Stimulated activated CD4-positive, alpha-beta T cell treated with anti-CD3 and anti-CD28 coated beads, Interleukin-1b, Interleukin-23, amount 100 ng/mL, for 4 hours (primary cell): ENCODE measurements at regions not wholly inside any gene's neighbourhood (a gene's known extent, or its start where the extent isn't known, plus 50 kb on each side); places are given as distances from the start of the nearest gene placed in this dataset.

Experiments
- DNase-seq, 2 donors: peaks; one replicate each; pipeline ENCODE4 v3.0.0-alpha.2; 2020; ENCODE audit warnings: low read depth in 2 of 2

DNA sequence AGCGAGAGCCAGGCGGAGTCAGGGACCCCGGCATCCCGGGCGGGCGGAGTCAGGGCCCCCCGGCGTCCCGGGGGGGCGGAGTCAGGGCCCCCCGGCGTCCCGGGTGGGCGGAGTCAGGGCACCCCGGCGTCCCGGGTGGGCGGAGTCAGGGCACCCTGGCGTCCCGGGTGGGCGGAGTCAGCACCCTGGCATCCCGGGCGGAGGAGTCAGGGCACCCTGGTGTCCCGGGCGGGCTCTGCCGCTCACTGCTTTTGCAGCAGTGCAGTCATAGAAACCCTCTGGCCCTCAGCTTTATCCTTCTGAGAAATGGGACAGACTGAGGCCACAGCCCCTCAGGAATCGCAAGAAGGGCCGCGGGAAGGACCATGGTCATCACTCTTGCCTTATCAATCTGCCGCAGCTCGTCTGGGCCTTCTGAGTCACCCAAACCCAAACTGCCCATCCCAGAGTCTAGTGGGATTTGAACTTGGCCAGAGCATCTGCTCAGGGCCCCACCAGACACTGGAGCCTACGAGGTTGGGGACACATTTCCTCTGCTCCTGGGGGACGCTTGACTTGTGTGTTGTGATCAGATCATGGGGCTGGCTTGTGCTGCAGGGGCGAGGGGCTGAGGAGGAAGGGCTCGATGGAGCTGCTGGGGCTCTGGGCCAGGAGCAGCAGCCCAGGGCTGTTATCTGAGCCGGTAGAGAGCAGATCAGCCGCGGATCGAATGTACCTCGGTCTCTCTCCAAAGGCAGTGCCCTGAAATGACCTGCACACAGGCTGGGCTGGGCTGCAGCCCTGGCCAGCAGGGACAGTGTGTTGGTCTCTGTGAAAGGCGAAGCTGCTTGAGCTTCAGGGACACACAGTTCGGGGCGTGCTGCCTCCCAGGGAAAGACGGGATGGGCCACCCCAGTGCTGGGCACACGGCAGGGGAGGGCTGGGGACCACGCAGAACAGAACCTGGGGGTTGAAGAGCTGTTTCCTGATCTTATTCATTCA lies 290.1 kb upstream of the HDAC4 start:
- DNase-seq = no peak

DNA sequence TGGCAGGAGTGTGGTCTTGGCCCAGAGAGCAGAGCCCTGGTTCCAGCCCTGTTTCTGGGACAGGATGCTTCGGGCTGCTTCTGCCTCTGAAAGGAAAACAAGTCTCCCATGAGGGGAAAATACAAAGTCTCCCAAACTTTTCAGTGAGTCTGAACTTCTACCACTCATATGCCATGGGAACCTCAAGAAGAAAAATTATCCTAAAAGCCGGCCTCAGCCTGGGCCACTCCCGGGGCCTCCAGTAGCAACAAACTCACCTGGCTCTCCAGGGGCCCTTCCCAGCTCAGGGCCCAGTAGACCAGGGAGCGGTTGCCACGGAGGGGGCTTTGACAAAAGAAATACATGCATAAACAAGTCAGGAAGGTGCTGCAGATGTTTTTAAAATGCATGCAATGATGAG lies 289.2 kb upstream of the HDAC4 start:
- no peak for DNase-seq

DNA sequence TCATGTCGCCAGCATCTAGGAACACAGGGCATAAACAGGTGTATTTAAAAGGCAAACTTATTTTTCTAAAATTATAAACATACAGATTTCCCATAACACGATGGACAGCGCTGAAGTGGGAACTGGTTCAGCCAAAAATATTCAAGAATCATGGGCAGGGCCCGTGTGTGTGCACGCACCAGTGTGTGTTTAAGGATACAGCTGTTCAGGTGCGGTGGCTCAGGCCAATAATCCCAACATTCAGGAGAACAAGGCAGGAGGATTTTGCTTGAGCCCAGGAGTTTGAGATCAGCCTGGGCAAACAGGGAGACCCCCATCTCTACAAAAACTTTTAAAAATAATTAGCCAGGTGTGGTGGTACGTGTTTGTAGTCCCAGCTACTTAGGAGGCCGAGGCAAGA lies 288.6 kb upstream of the HDAC4 start:
- no peak for DNase-seq

DNA sequence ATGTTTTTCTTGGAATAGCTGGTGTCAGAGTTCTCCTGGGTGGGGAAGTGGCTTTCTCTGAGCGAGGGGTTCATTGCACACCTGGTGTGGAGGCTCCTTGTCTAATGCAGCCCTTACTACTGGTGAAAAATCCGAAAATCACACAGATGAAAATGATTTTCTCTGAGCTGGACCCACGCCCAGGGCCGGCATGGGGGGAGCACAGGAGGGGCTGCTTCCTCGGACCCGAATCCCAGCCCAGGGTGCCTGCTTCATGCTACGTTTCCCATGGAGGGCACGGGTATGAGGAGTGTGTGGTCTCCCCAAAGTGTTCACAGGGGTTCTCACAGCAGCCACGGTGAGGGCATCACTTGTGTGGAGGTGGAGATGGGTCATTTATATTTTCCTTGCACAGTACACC lies 288.0 kb upstream of the HDAC4 start:
- DNase-seq = no peak

DNA sequence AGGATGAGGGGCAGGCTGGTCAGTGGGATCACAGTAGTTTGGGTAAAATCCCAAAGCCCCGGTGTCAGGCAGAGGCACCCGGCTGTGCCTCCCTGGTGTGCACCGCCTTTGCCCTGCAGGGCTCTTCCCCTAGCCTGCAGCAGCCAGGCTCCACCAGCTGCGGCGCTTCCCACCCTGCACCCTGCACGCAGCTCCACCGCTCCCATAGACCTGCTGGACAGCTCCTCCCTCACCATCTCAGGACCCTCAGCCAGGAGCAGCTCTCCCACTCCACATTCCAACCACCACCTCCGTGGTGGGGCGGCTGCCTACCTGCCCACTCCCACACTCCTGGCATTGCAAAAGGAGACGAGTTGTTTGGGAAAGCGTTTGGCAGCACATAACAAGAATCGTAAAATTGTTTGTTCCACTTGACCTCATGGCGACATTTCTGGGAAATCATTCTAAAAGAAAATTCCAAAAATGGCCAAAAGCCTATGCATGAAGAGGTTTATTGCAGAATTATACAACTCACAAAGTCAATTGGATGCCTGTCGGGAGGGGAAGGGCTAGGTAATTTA lies 287.4 kb upstream of the HDAC4 start:
- DNase-seq = no peak

DNA sequence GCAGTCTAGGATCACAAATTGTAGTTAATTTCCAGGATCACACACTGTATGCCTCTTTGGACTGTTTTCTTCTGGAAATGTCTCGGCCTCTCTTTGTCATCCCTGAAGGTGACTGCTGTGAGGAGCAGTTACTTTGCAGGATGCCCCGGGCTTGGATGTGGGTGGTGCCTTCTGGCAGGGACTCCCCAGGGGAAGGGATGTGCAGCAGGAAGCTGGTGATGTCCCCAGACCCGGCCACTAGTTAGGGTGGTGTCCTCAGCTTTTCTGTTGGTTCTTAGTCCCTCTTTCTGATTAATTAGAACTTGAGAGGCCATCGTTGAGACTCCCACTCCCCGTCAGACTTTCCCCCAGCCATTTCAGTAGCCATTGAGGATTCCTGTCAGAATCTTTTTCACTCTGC lies 286.6 kb upstream of the HDAC4 start:
- no peak for DNase-seq

GRCh38 chr2:239685965-239686364 lies 285.1 kb upstream of the HDAC4 start:
- DNase-seq = no peak

GRCh38 chr2:239685556-239685955 lies 284.7 kb upstream of the HDAC4 start:
- DNase-seq = no peak

GRCh38 chr2:239684996-239685395 lies 284.2 kb upstream of the HDAC4 start:
- DNase-seq = no peak

GRCh38 chr2:239684271-239684810 lies 283.5 kb upstream of the HDAC4 start:
- no peak for DNase-seq

DNA sequence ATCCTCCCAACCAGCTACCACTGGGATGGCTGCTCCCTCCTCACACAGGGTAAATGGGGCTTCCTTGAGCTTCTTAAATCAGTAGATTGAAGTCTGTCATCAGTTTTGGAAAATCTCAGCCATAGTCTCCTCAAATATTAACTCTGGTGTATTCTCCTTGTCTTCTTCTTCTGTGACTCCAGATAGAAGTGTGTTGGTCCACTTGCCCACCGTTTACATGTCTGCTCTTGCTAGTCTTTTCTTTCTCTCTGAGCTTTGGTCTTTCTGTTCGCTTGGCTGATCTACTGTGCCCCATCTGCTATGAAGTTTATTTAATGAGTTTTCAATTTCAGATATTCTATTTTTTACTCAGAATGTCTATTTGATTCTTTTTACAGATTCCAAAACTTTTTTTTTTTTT lies 281.7 kb upstream of the HDAC4 start:
- no peak for DNase-seq

GRCh38 chr2:239679755-239680154 lies 278.9 kb upstream of the HDAC4 start:
- DNase-seq = no peak

DNA sequence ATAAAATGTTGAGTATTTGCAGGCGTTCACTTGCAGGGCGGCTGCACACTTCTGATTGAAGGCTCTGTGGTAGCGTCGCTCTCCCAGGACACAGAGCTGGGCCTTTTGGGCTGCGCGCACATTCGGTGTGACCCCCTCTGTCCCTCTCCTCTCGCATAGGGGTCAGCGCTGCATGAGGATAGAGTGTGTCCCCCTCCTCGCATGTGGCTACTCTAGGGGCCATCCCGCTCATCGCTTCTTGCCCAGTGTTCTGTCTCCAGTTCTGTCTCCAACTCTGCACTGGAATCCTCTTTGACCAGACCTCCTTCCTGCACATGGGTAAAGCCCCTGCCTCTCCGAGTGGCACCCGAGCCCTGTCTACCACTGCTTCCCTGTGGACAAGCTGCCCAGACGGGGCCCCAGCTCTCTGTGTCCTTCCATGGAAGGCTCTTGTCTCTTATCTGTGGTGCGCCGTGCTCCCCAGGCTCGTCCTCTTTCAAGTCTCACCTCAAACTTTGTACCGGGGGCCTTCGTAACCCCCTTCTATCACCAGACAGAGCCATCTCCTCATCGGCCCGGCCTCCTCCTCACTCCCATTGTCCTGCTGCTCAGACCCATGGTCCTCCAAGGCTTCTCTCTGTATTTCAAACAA lies 278.0 kb upstream of the HDAC4 start:
- DNase-seq = no peak

GRCh38 chr2:239678186-239678490 lies 277.3 kb upstream of the HDAC4 start:
- no peak for DNase-seq

GRCh38 chr2:239677453-239678185 lies 276.8 kb upstream of the HDAC4 start:
- DNase-seq = no peak

DNA sequence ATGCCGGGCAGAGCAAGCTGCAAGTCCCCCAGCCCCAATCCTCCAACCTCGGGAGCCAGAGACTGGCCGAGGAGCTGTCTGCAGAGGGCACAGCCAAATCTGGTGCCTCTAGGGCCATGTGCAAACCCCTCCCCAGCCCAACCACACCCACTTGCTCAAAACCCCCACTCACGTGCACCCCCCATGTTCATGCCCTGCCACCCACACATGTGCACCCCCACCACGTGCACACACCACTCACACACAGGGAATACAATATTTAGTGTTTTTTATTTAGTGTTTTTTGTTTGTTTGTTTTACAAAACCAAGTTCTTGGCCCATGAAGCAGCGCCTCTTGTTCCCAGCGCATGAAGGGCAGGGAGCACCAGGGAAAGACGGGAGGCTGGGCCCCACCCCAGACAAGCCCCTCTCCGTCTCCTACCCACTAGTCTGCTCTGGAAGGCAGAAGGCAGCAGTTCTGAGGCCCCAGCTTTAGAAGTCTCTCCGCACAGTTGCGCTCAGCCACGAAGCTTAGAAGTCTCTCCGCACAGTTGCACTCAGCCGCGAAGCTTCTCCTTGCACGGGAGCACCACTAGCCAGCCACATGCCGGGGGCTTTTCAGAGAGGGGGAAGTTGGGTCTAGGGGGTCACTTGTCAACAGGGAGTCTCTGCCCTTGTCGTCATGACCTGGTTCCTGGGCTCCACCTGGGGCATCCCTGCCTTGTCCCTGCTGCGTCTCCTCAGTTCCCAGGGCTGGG lies 276.1 kb upstream of the HDAC4 start:
- DNase-seq = no peak

DNA sequence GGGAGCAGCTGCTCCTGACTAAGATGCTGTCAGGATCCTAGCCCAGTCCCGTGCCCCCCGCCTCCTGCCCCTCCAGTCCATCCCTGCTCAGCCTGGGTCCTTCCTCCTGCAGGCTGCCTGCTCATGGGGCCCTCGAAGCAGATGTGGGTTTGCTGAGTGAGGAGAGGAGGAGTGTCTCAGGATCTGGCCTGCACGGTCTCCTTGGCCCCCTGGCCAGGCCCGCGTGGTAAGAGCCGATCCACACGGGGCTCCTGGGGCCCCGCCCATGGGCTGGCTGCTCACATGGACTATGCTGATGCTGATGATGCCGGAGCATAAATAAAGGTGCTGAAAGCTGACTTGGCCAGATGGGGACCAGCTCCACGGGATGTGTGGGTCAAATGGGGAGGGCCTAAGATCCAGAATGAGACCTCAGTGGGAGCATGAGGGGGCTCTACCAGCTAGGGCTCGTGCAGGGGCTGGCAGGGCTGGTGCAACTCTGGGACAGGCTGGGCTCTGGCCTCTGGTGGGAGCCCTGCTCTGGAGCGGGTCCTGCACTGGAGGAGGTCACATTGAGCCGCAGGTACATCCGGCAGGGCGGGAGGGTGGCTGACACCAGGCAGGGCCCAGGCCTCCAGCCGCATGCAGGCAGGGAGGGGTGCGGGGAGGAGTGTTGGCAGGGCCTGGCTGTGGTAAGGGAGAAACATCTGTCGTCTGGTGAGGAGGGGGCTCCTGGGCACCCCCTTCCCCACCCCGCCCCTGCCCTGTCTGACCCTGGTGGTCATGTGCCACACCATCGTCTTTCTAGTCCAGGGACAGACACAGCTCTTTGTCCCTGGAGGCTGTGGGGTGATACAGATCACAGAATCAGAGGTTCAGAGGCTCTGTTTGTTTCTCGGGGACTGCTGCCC lies 275.3 kb upstream of the HDAC4 start:
- DNase-seq = no peak

GRCh38 chr2:239674981-239675825 lies 274.4 kb upstream of the HDAC4 start:
- no peak for DNase-seq
